SK-N-SH treated with all-trans-retinoic acid at 6 μM for 48 hours (cell line): ENCODE measurements at regions not wholly inside any gene's neighbourhood (a gene's known extent, or its start where the extent isn't known, plus 50 kb on each side); places are given as distances from the start of the nearest gene placed in this dataset.
"Not testable (repeated sequence)": the region's sequence is repeated elsewhere in the genome, so short reads cannot be mapped to it uniquely, and the experiment has no call there.

Experiments used
- ATAC-seq: fragments of 200-7000 bp; cut with Tn5 transposase; 3 replicates; pipeline ENCODE4 v1.9.1; 2020; ENCODE audit warnings: mild to moderate bottlenecking, moderate library complexity
- ARNTL ChIP-seq: fragments of 450-650 bp; formaldehyde crosslinking; IDR thresholded peaks from 2 replicates; pipeline ENCODE4 v1.5.0; 2020; ENCODE audit warnings: low read depth, mild to moderate bottlenecking, moderate library complexity, borderline replicate concordance
- BACH2 ChIP-seq: fragments of 250-450 bp; sonication (Bioruptor Pico); IDR thresholded peaks from 2 replicates; pipeline ENCODE4 v1.9.0; 2021; ENCODE audit warnings: mild to moderate bottlenecking, borderline replicate concordance
- CREB5 ChIP-seq: fragments of 250-450 bp; sonication (Bioruptor Pico); IDR thresholded peaks from 2 replicates; pipeline ENCODE4 v1.5.1; 2020; ENCODE audit warnings: low read depth, mild to moderate bottlenecking, moderate library complexity
- CSDC2 ChIP-seq: fragments of 250-450 bp; sonication (Bioruptor Pico); IDR thresholded peaks from 2 replicates; pipeline ENCODE4 v1.5.0; 2020; ENCODE audit warnings: mild to moderate bottlenecking, moderate library complexity
- CSRNP3 ChIP-seq: fragments of 250-450 bp; sonication (Bioruptor Pico); IDR thresholded peaks from 2 replicates; pipeline ENCODE4 v1.5.1; 2021; ENCODE audit warnings: mild to moderate bottlenecking, moderate library complexity
- ESRRG ChIP-seq: fragments of 250-450 bp; sonication (Bioruptor Pico); IDR thresholded peaks from 2 replicates; pipeline ENCODE4 v1.6.1; 2021; ENCODE audit warnings: mild to moderate bottlenecking
- GLIS3 ChIP-seq: fragments of 250-450 bp; sonication (Bioruptor Pico); IDR thresholded peaks from 2 replicates; pipeline ENCODE4 v1.5.0; 2020; ENCODE audit warnings: mild to moderate bottlenecking, moderate library complexity
- ISL1 ChIP-seq: fragments of 250-450 bp; sonication (Bioruptor Pico); IDR thresholded peaks from 2 replicates; pipeline ENCODE4 v2.1.2; 2022; ENCODE audit warnings: mild to moderate bottlenecking, moderate library complexity
- OSR1 ChIP-seq: fragments of 250-450 bp; sonication (Bioruptor Pico); IDR thresholded peaks from 2 replicates; pipeline ENCODE4 v1.8.0; 2022; ENCODE audit warnings: moderate library complexity, mild to moderate bottlenecking, inconsistent platforms
- PATZ1 ChIP-seq: fragments of 250-450 bp; sonication (Bioruptor Pico); IDR thresholded peaks from 2 replicates; pipeline ENCODE4 v1.8.0; 2020; ENCODE audit warnings: mild to moderate bottlenecking, moderate library complexity, borderline replicate concordance
- POU6F1 ChIP-seq: fragments of 250-450 bp; sonication (Bioruptor Pico); IDR thresholded peaks from 2 replicates; pipeline ENCODE4 v1.8.0; 2021; ENCODE audit warnings: low read depth, mild to moderate bottlenecking, moderate library complexity, borderline replicate concordance
- PPARA ChIP-seq: fragments of 250-450 bp; sonication (Bioruptor Pico); IDR thresholded peaks from 2 replicates; pipeline ENCODE4 v1.5.0; 2020; ENCODE audit warnings: mild to moderate bottlenecking, borderline replicate concordance
- RARB ChIP-seq: fragments of 250-450 bp; sonication (Bioruptor Pico); IDR thresholded peaks from 2 replicates; pipeline ENCODE4 v1.8.0; 2021; ENCODE audit warnings: mild to moderate bottlenecking, moderate library complexity
- SNAI2 ChIP-seq: fragments of 250-450 bp; sonication (Bioruptor Pico); IDR thresholded peaks from 2 replicates; pipeline ENCODE4 v1.5.0; 2020; ENCODE audit warnings: mild to moderate bottlenecking, moderate library complexity
- TOX ChIP-seq: fragments of 250-450 bp; sonication (Bioruptor Pico); IDR thresholded peaks from 2 replicates; pipeline ENCODE4 v1.8.0; 2021; ENCODE audit warnings: mild to moderate bottlenecking, moderate library complexity, borderline replicate concordance
- TSHZ2 ChIP-seq: fragments of 250-450 bp; sonication (Bioruptor Pico); IDR thresholded peaks from 2 replicates; pipeline ENCODE4 v1.5.0; 2020; ENCODE audit warnings: mild to moderate bottlenecking, moderate library complexity
- ZC3H10 ChIP-seq: fragments of 250-450 bp; sonication (Bioruptor Pico); IDR thresholded peaks from 2 replicates; pipeline ENCODE4 v1.5.1; 2021; ENCODE audit warnings: mild to moderate bottlenecking, moderate library complexity
- ZFP3 ChIP-seq: fragments of 250-450 bp; sonication (Bioruptor Pico); IDR thresholded peaks from 2 replicates; pipeline ENCODE4 v1.5.0; 2020; ENCODE audit warnings: mild to moderate bottlenecking, moderate library complexity
- ZFP30 ChIP-seq: fragments of 450-650 bp; formaldehyde crosslinking; IDR thresholded peaks from 2 replicates; pipeline ENCODE4 v1.5.0; 2022; ENCODE audit warnings: mild to moderate bottlenecking, moderate library complexity
- ZNF565 ChIP-seq: fragments of 450-650 bp; formaldehyde crosslinking; conservative IDR thresholded peaks from 2 replicates; pipeline ENCODE4 v1.5.0; 2020; ENCODE audit warnings: low read depth, mild to moderate bottlenecking, moderate library complexity
- ZNF70 ChIP-seq: fragments of 450-650 bp; formaldehyde crosslinking; IDR thresholded peaks from 2 replicates; pipeline ENCODE4 v1.5.0; 2020; ENCODE audit warnings: mild to moderate bottlenecking, moderate library complexity
- ZNF8 ChIP-seq: fragments of 450-650 bp; formaldehyde crosslinking; IDR thresholded peaks from 2 replicates; pipeline ENCODE4 v1.5.0; 2020; ENCODE audit warnings: mild to moderate bottlenecking, moderate library complexity

- TF ChIP-seq ESRRG (CRISPR knock-in tag) (no peak), ZNF70 (no peak), ZC3H10 (CRISPR knock-in tag) (no peak), ISL1 (CRISPR knock-in tag) (no peak), POU6F1 (CRISPR knock-in tag) (no peak), CSDC2 (no peak), SNAI2 (CRISPR knock-in tag) (no peak), CSRNP3 (CRISPR knock-in tag) (no peak), ZNF8 (no peak), ZFP30 (CRISPR knock-in tag) (no peak), PPARA (no peak), GLIS3 (CRISPR knock-in tag) (no peak), ZNF565 (CRISPR knock-in tag) (no peak), ZFP3 (CRISPR knock-in tag) (no peak), OSR1 (CRISPR knock-in tag) (no peak)
- ATAC-seq, result no peak
Measured at GRCh38 chr5:54384356-54384933, 71.1 kb upstream of the HSPB3 start.

- TF ChIP-seq ZNF565 (CRISPR knock-in tag) (no peak), ZFP3 (CRISPR knock-in tag) (no peak)
- no peak for ATAC-seq
Measured at GRCh38 chr5:54383941-54384340, 71.6 kb upstream of the HSPB3 start.

GRCh38 chr5:54383225-54383901 is 72.1 kb upstream of the HSPB3 start:
- TF ChIP-seq CREB5 (CRISPR knock-in tag), result no peak
- no peak for TF ChIP-seq TSHZ2 (CRISPR knock-in tag)
- no peak for TF ChIP-seq RARB (CRISPR knock-in tag)
- TF ChIP-seq ESRRG (CRISPR knock-in tag), result no peak
- no peak for TF ChIP-seq POU6F1 (CRISPR knock-in tag)
- TF ChIP-seq ZFP30 (CRISPR knock-in tag), result no peak
- TF ChIP-seq ZC3H10 (CRISPR knock-in tag), result no peak
- no peak for TF ChIP-seq PPARA
- no peak for TF ChIP-seq SNAI2 (CRISPR knock-in tag)
- TF ChIP-seq ARNTL (CRISPR knock-in tag), result no peak
- no peak for TF ChIP-seq TOX (CRISPR knock-in tag)
- no peak for TF ChIP-seq BACH2
- TF ChIP-seq ZFP3 (CRISPR knock-in tag), result no peak
- TF ChIP-seq PATZ1 (CRISPR knock-in tag), result no peak
- TF ChIP-seq GLIS3 (CRISPR knock-in tag), result no peak

GRCh38 chr5:54381319-54381718 is 70.9 kb upstream of the ARL15 start:
- not testable (repeated sequence) for ATAC-seq

More at GRCh38 chr5:54383225-54383901, 72.1 kb upstream of the HSPB3 start:
- ATAC-seq, result no peak
